ENCODE measurements at regions not wholly inside any gene's neighbourhood (a gene's known extent, or its start where the extent isn't known, plus 50 kb on each side); places are given as distances from the start of the nearest gene placed in this dataset.

DNA sequence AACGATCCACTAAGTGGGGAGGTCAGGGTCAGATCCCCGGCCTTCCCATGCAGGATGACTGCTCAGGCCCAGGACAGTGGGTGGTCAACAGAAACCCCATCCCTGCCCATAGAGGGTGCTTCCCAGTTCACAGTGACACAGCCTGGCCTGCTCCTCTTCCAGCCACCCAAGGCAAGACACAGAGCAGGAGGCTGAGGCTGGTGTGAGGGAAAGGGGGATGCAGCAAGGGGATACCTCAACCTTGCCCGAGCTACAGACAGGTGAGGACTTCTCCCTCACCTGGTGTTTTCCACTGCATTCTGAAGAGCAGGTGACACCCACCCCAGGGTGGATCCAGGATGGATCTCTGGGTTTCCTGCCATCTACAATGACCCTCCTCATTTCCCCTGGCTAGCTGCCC is 106.7 kb downstream of the KIF26A start:
- H3K36me3 Mint-ChIP-seq (ENCODE audit: insufficient read depth in 2 of 2) = no peaks in the 10 kb centered on the region
- DNase-seq (no peak), ATAC-seq (replicated peaks in 1 of 2) (no peak)
- H3K27me3 Mint-ChIP-seq (ENCODE audit: low read depth) = no peaks in the 10 kb centered on the region
- H3K4me3 Mint-ChIP-seq = no peak overlapping the region
- H3K4me1 Mint-ChIP-seq (ENCODE audit: low read depth) = no peaks in the 10 kb centered on the region
- peaks cover 0 to 2% of the 10 kb centered on the region in 2 donors for H3K9me3 Mint-ChIP-seq
- H3K27ac Mint-ChIP-seq = no peak overlapping the region

DNA sequence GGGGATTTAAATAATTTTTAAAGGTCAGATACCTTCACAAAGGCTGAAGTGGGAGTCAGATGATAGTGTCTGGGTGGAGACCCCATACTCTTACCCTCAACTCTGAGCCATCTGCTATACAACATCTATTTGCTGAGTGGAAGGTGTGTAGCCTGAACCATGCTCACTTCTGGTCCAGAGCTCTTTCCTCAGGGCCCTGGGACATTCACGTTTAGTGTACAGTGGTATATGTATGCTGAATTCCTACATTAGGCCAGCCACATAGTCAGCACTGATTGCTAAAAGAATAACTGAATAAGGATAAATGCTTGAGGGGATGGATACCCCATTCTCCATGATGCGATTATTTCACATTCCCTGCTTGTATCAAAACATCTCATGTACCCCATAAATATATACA is 107.3 kb downstream of the KIF26A start:
- no peak for ATAC-seq (replicated peaks in 1 of 2)
- no peak for DNase-seq
- Mint-ChIP-seq H3K27me3 (ENCODE audit: low read depth) (no peaks in the 10 kb centered on the region), H3K36me3 (ENCODE audit: insufficient read depth in 2 of 2) (no peaks in the 10 kb centered on the region), H3K4me1 (ENCODE audit: low read depth) (no peaks in the 10 kb centered on the region), H3K27ac (no peak overlapping the region), H3K4me3 (no peak overlapping the region), H3K9me3 (peaks cover 0 to 2% of the 10 kb centered on the region in 2 donors)

DNA sequence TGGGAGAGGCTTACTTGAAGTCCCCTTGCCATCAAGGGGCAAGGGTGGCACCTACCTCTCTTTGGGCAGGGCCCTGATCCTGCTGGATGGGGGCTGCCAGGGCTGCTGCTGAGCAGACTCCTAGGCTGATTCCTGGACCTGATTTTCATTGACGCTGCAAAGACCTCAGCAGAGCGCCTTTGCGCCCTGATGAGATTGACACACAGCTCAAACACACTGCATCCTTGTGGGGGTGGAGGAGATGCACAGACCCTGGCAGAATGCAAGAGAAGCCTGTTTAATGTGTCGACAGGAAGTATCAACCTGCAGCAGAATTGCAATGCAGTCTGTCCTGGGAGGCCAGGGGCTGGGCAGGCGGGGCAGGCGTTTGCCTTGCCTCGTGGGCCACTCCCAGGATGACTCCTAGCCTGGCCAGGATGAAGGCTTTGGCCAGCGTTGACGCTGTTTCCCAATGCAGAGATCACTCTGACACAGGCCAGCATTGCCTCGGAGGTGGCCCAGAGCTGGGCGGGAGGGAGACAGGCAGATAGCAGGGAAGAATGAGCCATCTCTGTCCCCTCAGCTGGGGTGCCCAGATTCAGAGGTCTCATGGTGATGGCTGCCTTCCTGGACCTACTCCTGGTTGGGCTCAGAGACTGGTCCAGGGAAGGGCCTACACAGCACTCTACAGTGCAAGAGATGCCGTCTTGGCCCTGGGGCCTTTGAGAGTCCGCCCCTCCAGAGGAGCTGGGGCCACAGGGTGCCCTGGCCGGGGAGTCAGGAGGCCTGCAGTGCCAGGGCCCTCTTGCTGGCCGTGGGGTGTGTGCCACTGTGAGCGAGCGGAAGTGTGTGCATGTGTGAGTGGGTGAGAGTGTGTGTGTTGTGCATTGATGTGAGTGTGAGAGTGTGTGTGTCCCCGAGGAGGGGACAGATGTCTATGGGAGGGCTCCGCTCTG is 108.3 kb downstream of the KIF26A start:
- Mint-ChIP-seq H3K27ac (no peak overlapping the region), H3K4me1 (ENCODE audit: low read depth) (no peaks in the 10 kb centered on the region), H3K4me3 (no peak overlapping the region), H3K9me3 (peaks cover 0 to 2% of the 10 kb centered on the region in 2 donors), H3K36me3 (ENCODE audit: insufficient read depth in 2 of 2) (no peaks in the 10 kb centered on the region), H3K27me3 (ENCODE audit: low read depth) (no peaks in the 10 kb centered on the region)
- no peak for DNase-seq
- no peak for ATAC-seq (replicated peaks in 1 of 2)

DNA sequence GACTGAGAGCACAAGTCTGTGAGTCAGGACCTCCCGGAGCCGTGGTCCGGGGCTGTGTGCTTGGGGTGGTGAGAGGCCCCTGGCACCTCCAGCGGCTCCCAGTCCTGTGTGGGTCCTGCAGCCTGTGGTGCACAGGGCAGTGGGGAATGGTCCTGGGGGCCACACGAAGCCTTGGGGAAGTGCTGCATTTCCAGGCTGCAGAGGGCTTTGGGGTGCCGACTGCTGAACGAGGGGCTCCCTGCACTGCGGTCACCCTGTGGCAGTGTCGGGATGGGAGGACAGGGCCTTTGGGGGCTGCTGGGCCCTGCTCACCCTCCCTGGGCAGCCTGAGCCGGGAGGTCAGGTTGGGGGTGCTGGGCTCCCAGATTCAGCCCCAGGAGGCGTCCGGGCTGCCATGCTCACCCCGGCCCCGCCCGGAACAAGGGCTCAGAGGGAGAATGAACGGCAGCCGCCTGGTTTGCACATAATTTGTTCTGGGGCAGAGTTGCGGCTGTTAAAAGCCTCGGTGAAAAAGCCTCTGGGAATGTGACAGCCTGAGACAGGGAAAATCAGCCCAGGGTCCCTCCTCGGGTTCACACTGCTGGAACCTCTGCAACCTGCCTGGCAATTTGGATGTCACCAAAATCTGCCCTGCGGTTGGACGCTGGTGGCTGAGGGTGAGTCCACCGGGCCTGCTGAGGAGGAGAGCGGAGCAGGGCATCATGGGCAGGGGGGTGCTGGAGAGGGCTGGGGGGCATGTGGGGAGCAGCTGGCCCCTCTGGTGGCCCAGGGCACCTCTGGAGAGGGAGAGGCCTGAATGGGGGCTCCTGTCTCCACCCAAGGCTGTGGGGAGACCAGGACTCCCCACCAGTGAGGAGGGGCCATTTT is 109.2 kb downstream of the KIF26A start:
- no peak for DNase-seq
- no peak overlapping the region for H3K4me3 Mint-ChIP-seq
- H3K9me3 Mint-ChIP-seq = peaks cover 0 to 3% of the 10 kb centered on the region in 2 donors
- H3K27ac Mint-ChIP-seq = no peak overlapping the region
- peaks cover 2% of the 10 kb centered on the region in 2 donors for H3K36me3 Mint-ChIP-seq (ENCODE audit: insufficient read depth in 2 of 2)
- H3K27me3 Mint-ChIP-seq (ENCODE audit: low read depth) = no peaks in the 10 kb centered on the region
- no peaks in the 10 kb centered on the region for H3K4me1 Mint-ChIP-seq (ENCODE audit: low read depth)
- no peak for ATAC-seq (replicated peaks in 1 of 2)

DNA sequence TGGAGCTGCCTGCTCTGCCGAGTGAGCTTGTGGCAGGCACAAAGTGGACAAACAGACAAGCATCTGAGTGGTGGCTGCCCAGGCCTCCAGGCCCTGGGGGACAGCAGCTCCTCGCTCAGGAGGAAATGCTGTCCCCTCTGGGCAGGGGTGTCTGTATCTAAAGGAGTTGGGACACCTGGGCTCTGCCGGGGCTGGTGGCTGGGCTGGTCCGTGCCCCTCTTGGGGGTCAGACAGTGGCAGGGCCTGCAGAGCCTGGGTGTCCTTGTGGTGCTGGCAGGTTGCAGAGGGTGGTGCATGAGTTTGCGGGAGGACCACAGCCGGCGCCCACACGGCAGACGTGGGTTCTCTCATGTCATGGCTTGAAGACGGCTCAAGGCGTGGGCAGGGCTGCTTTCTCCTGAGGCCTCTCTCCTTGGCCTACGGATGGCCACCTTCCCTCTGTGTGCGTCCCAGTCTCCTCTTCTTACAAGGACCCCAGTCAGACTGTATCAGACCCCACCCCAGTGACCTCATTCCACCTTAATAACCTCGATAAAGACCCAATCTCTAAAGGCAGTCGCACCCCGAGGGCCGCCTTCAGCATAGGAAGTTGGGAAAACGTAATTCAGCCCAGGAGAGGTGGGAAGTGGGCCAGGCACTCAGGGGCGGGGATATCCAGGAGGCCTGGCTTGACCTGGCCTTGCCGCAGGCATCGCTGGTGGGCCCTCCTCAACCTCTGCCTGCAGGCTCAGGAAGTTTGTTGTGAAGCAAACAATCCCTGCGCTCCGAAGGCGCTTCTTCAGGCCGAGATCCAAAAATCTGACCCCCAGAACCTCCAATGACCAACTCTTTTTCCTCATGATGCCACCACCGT is 110.0 kb downstream of the KIF26A start:
- H3K4me1 Mint-ChIP-seq (ENCODE audit: low read depth) = no peaks in the 10 kb centered on the region
- no peak overlapping the region for H3K4me3 Mint-ChIP-seq
- no peak for DNase-seq
- peaks cover 2% of the 10 kb centered on the region in 2 donors for H3K36me3 Mint-ChIP-seq (ENCODE audit: insufficient read depth in 2 of 2)
- H3K9me3 Mint-ChIP-seq = peaks cover 0 to 3% of the 10 kb centered on the region in 2 donors
- no peak for ATAC-seq (replicated peaks in 1 of 2)
- H3K27me3 Mint-ChIP-seq (ENCODE audit: low read depth) = no peaks in the 10 kb centered on the region
- H3K27ac Mint-ChIP-seq = no peak overlapping the region

DNA sequence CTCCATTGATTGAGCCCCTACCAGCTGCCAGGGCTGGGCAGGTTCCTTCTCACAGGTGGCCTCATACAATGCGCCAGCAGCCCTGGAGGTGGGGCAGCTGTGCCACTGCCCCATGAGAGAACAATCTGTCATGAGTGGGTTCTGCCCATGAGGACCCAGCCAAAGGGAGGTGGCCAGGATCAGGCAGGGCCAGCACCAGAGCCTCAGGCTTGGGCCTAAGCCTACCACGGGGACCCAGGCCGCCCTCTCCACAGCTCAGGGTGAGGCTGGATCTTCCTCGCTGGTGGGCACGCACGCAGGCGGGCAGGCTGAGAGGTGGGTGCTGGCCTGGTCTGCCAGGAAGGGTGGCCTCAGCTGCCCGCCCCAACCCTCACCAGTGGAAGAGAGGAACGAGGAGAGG is 110.7 kb downstream of the KIF26A start:
- Mint-ChIP-seq H3K9me3 (peaks cover 0 to 3% of the 10 kb centered on the region in 2 donors), H3K4me3 (no peak overlapping the region), H3K4me1 (ENCODE audit: low read depth) (no peaks in the 10 kb centered on the region), H3K36me3 (ENCODE audit: insufficient read depth in 2 of 2) (peaks cover 2% of the 10 kb centered on the region in 2 donors), H3K27ac (no peak overlapping the region), H3K27me3 (ENCODE audit: low read depth) (peaks cover under 1% of the 10 kb centered on the region)
- ATAC-seq (replicated peaks in 1 of 2) = no peak
- no peak for DNase-seq

DNA sequence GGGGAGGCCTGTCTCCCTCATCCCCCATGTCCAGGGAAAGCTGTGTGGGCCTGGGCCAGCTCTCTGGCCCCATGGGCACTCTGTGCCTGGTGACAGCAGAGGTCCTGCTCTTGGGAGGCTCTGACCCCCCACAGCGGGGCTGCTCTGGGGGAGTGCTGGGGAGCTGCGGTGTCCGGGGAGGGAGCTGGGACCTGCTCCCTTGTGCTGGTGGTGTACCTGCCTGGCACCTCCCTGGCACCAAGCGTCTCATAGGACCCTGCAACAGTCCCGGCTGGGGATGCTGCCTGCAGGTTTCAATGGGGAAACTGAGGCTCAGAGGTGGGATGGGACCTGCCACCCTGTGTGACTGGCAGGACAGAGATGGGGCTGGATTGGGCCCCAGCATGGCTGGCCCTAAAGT is 111.3 kb downstream of the KIF26A start:
- Mint-ChIP-seq H3K36me3 (ENCODE audit: insufficient read depth in 2 of 2) (peaks cover 2% of the 10 kb centered on the region in 2 donors), H3K27me3 (ENCODE audit: low read depth) (peaks cover 6% of the 10 kb centered on the region), H3K4me3 (no peak overlapping the region), H3K27ac (no peak overlapping the region), H3K9me3 (peaks cover 0 to 3% of the 10 kb centered on the region in 2 donors), H3K4me1 (ENCODE audit: low read depth) (no peaks in the 10 kb centered on the region)
- ATAC-seq (replicated peaks in 1 of 2) (no peak), DNase-seq (no peak)

DNA sequence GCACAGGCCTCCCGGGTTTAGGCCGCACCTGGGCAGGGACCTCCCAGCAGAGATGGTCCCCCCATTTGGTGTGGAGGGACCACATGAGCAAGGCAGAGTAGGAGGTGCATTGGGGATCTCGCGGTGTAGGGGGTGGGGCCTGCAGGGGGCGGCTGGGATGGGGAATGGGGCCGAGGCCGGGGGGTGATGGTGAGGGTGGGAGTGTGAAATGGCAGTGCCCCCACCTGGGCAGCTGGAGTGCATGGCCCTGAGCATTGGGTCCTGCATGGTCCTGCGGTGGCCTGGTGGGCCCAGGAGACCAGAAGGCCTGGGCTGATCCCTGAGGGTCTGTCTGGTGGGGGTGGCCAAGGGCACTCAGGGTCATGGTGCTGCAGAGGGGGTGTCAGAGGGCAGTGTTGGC is 111.8 kb downstream of the KIF26A start:
- Mint-ChIP-seq H3K9me3 (peaks cover 0 to 3% of the 10 kb centered on the region in 2 donors), H3K27me3 (ENCODE audit: low read depth) (peaks cover 6% of the 10 kb centered on the region), H3K36me3 (ENCODE audit: insufficient read depth in 2 of 2) (peaks cover 2% of the 10 kb centered on the region in 2 donors), H3K4me1 (ENCODE audit: low read depth) (no peaks in the 10 kb centered on the region), H3K27ac (no peak overlapping the region), H3K4me3 (no peak overlapping the region)
- ATAC-seq (replicated peaks in 1 of 2) = no peak
- DNase-seq = no peak

DNA sequence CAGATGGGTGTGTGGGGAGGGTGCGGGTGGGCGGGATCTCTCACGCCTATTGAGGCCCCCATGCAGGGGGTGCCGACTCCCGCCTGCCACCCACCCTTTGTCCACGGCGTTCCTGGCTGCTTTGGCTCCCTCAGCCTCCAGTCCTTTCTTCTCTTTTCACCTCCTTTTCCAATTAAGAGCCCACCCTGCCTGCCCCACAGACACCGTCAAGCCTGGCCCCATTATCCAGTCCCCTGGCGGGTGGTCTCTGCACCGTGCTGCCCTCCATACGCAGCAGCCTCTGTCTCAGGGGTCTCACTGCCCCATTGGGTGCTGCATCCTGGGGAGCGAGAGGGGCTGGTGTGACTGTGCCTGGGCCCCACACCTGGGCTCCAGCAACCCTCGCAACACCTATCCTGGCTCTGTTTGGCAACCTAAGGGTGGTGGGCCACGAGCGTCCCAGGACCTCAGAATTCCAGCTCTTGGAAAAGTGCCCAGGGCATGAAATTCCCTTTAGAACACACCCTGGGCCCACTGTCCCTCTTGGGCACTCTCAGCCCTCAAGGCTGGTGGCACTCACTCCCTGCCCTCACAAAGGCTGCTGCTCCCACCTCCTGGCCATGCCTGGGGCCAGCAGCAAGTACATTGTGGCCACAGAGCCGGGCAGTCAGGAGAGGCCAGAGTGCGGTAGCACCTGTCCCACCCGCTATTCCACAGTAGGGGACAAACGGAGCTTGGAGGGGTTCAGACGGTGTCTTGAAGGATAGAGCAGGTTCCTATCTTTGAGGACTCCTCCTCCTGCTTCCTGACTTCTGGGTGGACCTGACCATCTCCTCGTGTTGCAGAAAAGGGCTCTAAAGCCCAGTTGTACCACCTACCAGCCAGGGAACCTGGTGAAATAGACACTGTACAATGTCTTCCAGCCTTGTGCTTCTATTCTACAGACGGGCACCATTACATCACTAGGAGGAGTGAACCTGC is 114.1 kb downstream of the KIF26A start:
- no peak overlapping the region for H3K27ac Mint-ChIP-seq
- H3K4me1 Mint-ChIP-seq (ENCODE audit: low read depth) = no peaks in the 10 kb centered on the region

DNA sequence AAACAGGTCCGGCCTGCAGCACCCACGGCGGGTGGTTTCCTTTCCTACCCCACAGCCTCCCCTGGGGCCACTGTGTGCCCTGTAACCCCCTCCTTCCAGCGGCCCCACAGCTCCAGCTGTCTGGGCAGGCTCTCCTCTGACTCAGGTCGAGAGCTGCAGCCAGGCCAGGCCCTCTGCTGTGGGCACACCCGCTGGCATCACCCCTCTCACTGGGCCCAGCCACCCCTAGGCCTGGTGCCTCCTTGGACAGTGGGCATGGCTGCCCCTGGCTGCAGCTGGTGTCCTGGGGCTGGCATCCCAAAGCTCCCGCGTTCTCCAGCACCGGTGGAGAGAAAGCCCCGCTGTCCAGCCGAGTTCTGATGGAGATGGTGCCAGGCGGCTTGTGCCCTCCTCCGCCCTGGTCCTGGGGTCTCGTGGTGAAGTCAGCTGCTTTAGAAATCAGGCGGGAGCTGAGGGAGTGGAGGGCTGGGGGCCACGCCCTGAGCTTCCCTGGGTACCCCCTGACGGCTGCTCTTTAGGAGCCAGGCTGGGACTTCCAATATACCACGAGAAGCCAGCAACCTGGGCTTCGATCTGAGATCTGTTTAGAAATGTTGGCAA is 114.9 kb downstream of the KIF26A start:
- H3K27me3 Mint-ChIP-seq (ENCODE audit: low read depth) = peaks cover 17% of the 10 kb centered on the region
- peaks cover 0 to 3% of the 10 kb centered on the region in 2 donors for H3K9me3 Mint-ChIP-seq
- no peak for ATAC-seq (replicated peaks in 1 of 2)
- peaks cover 2% of the 10 kb centered on the region in 2 donors for H3K36me3 Mint-ChIP-seq (ENCODE audit: insufficient read depth in 2 of 2)
- no peak for DNase-seq
- no peaks in the 10 kb centered on the region for H3K4me1 Mint-ChIP-seq (ENCODE audit: low read depth)
- H3K27ac Mint-ChIP-seq = no peak overlapping the region
- no peak overlapping the region for H3K4me3 Mint-ChIP-seq

More for the DNA sequence above, 114.1 kb downstream of the KIF26A start:
- ATAC-seq (replicated peaks in 1 of 2) (no peak), DNase-seq (no peak)
- H3K4me3 Mint-ChIP-seq = no peak overlapping the region
- H3K36me3 Mint-ChIP-seq (ENCODE audit: insufficient read depth in 2 of 2) = peaks cover 2% of the 10 kb centered on the region in 2 donors
- peaks cover 0 to 3% of the 10 kb centered on the region in 2 donors for H3K9me3 Mint-ChIP-seq
- H3K27me3 Mint-ChIP-seq (ENCODE audit: low read depth) = peaks cover 17% of the 10 kb centered on the region

DNA sequence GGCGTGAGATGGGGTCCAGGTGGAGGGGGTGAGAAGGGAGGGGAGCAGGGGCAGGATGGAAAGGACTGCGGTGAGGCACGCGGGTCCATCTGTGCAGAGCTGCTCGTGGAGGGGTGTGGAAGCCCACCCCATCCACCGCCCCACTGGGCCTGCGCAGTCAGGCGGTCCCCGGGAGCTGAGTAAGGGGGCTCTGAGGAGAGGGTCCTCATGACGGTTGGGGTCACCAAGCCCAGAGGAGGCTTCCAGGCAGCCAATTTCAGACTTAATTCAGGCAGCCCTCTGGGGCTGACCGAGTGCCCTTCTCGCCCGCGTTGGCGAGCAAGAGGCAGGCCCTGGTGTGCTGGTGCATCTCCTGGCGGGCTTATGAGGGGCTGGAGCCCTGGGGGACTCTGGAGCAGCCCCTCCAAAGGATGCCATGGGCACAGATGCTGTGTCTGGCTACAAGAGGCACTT is 115.5 kb downstream of the KIF26A start:
- H3K4me1 Mint-ChIP-seq (ENCODE audit: low read depth) = no peaks in the 10 kb centered on the region
- DNase-seq (no peak), ATAC-seq (replicated peaks in 1 of 2) (no peak)
- peaks cover 0 to 3% of the 10 kb centered on the region in 2 donors for H3K9me3 Mint-ChIP-seq
- no peak overlapping the region for H3K4me3 Mint-ChIP-seq
- peaks cover 17% of the 10 kb centered on the region for H3K27me3 Mint-ChIP-seq (ENCODE audit: low read depth)
- peaks cover 2% of the 10 kb centered on the region in 2 donors for H3K36me3 Mint-ChIP-seq (ENCODE audit: insufficient read depth in 2 of 2)
- H3K27ac Mint-ChIP-seq = no peak overlapping the region

Measured in activated T-cell treated with anti-CD3 and anti-CD28 coated beads, Interleukin-2, amount 50 U/mL, for 72 hours (primary cell).